Spleen (tissue), 3 donors: ENCODE measurements at regions not wholly inside any gene's neighbourhood (a gene's known extent, or its start where the extent isn't known, plus 50 kb on each side); places are given as distances from the start of the nearest gene placed in this dataset.

ENCODE experiments used
- POLR2A ChIP-seq, 3 donors: fragments of 450-650 bp; IDR thresholded peaks; one replicate each; pipeline ENCODE4 v1.5.1; 2017; ENCODE audit warnings: antibody characterized with exemption in 3 of 3, mild to moderate bottlenecking in 1 of 3
- POLR2AphosphoS5 ChIP-seq, 3 donors: sonication (generic); formaldehyde crosslinking; IDR thresholded peaks; one replicate each; pipeline ENCODE4 v1.5.1; 2017; ENCODE audit warnings: antibody characterized with exemption in 3 of 3

DNA sequence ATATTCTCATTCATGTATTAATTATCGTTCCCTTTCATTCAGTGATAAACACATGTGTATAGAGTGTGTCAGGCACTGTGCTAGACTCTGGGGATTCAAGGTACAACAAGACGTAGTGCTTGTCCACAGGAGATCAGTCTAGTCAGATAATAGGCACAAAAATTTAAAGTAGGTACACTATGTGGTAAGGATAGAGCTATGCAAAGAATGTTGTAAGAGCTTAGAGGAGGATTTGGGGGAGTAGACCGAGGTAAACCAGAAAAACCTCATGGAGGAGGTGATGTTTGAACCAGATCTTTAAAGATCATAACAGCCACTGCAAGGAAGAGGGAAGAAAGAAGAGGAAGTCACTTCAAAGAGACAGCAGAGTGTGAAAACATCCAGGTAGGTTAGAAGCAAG lies 256.9 kb upstream of the DDX18 start:
- TF ChIP-seq POLR2AphosphoS5 (IDR thresholded peaks at IDR 0.05), result no peak
- no peak for TF ChIP-seq POLR2A (IDR thresholded peaks at IDR 0.05)
